ENCODE measurements at regions not wholly inside any gene's neighbourhood (a gene's known extent, or its start where the extent isn't known, plus 50 kb on each side); places are given as distances from the start of the nearest gene placed in this dataset.

GRCh38 chr4:148795156-148795864 is 353.1 kb upstream of the NR3C2 start:
- Histone ChIP-seq H3K79me2 (ENCODE audit: control insufficient read depth, low read length) (no peaks in the 10 kb centered on the region), H4K20me1 (ENCODE audit: control insufficient read depth, insufficient read depth, low read depth, low read length) (no peaks in the 10 kb centered on the region), H3K9me2 (replicated peaks; ENCODE audit: control insufficient read depth, low read length) (no peaks in the 10 kb centered on the region), H3K9me3 (ENCODE audit: control insufficient read depth, insufficient read depth, low read length) (no peaks in the 10 kb centered on the region), H3K4me3 (ENCODE audit: low read length) (no peak overlapping the region), H3K4me1 (ENCODE audit: control insufficient read depth, low read length) (no peaks in the 10 kb centered on the region), H3K27ac (ENCODE audit: low read depth, low read length) (no peak overlapping the region), H3K4me2 (ENCODE audit: low read length) (no peak overlapping the region), H3K36me3 (ENCODE audit: control insufficient read depth, low read length) (no peaks in the 10 kb centered on the region), H3K27me3 (ENCODE audit: control insufficient read depth, low read length) (no peaks in the 10 kb centered on the region), H3F3A (ENCODE audit: control insufficient read depth, insufficient read depth) (no peaks in the 10 kb centered on the region)
- TF ChIP-seq CTCF (IDR thresholded peaks at IDR 0.05; ENCODE audit: low read depth, low read length, poor library complexity, severe bottlenecking): no peak
- no peak for TF ChIP-seq EZH2phosphoT487 (IDR thresholded peaks at IDR 0.05; ENCODE audit: borderline replicate concordance, low read length)

DNA sequence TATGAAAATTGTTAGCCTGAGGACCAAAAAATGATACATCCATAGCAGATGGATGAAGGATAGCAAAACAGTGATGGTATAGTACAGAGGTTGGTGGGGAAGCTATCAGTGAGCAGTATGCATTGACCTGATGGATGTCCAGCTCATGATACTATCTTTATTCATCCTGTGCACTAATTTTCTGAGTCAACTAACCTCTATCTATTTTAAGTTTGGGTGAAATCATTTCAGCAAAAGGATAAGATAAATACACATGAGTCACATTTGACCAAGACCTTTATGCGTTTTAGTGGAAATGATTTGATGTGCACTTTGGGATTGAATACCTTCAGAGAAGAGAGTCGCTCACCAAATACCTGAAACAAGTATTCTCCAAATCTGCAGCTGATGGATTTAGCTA is 351.0 kb upstream of the NR3C2 start:
- no peaks in the 10 kb centered on the region for H3K36me3 ChIP-seq (ENCODE audit: control insufficient read depth, low read length)
- no peaks in the 10 kb centered on the region for H4K20me1 ChIP-seq (ENCODE audit: control insufficient read depth, insufficient read depth, low read depth, low read length)
- H3K9me2 ChIP-seq (replicated peaks; ENCODE audit: control insufficient read depth, low read length): no peaks in the 10 kb centered on the region

DNA sequence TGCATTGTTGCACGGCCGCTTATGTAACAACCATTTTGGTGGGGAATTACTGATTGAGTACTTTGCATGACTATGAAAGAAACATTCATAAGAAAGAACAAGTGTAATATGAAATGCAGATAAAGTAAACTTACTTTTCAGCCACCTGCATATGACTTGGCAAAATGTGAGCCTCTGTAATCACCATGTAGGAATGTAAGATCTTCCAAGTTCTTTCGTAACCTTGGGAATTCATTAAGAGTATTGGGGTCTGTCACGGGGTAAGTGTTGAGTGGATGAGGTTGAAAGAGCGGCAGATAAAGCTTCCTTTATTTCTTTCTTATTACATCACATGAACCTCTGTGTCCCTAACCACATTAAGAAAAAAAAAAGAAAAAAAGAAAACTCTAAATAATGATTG is 348.5 kb upstream of the NR3C2 start:
- no peaks in the 10 kb centered on the region for H3K36me3 ChIP-seq (ENCODE audit: control insufficient read depth, low read length)
- no peaks in the 10 kb centered on the region for H3K4me1 ChIP-seq (ENCODE audit: control insufficient read depth, low read length)
- H3K79me2 ChIP-seq (ENCODE audit: control insufficient read depth, low read length): no peaks in the 10 kb centered on the region
- no peaks in the 10 kb centered on the region for H3F3A ChIP-seq (ENCODE audit: control insufficient read depth, insufficient read depth)
- no peaks in the 10 kb centered on the region for H3K9me3 ChIP-seq (ENCODE audit: control insufficient read depth, insufficient read depth, low read length)
- H4K20me1 ChIP-seq (ENCODE audit: control insufficient read depth, insufficient read depth, low read depth, low read length): no peaks in the 10 kb centered on the region
- no peaks in the 10 kb centered on the region for H3K27me3 ChIP-seq (ENCODE audit: control insufficient read depth, low read length)
- H3K9me2 ChIP-seq (replicated peaks; ENCODE audit: control insufficient read depth, low read length): no peaks in the 10 kb centered on the region
- H3K27ac ChIP-seq (ENCODE audit: low read depth, low read length): no peak overlapping the region
- no peak for TF ChIP-seq CTCF (IDR thresholded peaks at IDR 0.05; ENCODE audit: low read depth, low read length, poor library complexity, severe bottlenecking)
- no peak for TF ChIP-seq EZH2phosphoT487 (IDR thresholded peaks at IDR 0.05; ENCODE audit: borderline replicate concordance, low read length)
- no peak overlapping the region for H3K4me2 ChIP-seq (ENCODE audit: low read length)
- H3K4me3 ChIP-seq (ENCODE audit: low read length): no peak overlapping the region

More for the DNA sequence above, 351.0 kb upstream of the NR3C2 start:
- Histone ChIP-seq H3F3A (ENCODE audit: control insufficient read depth, insufficient read depth) (no peaks in the 10 kb centered on the region), H3K4me3 (ENCODE audit: low read length) (no peak overlapping the region), H3K4me1 (ENCODE audit: control insufficient read depth, low read length) (no peaks in the 10 kb centered on the region), H3K27ac (ENCODE audit: low read depth, low read length) (no peak overlapping the region), H3K9me3 (ENCODE audit: control insufficient read depth, insufficient read depth, low read length) (no peaks in the 10 kb centered on the region), H3K27me3 (ENCODE audit: control insufficient read depth, low read length) (no peaks in the 10 kb centered on the region), H3K79me2 (ENCODE audit: control insufficient read depth, low read length) (no peaks in the 10 kb centered on the region), H3K4me2 (ENCODE audit: low read length) (no peak overlapping the region)
- TF ChIP-seq EZH2phosphoT487 (IDR thresholded peaks at IDR 0.05; ENCODE audit: borderline replicate concordance, low read length) (no peak), CTCF (IDR thresholded peaks at IDR 0.05; ENCODE audit: low read depth, low read length, poor library complexity, severe bottlenecking) (no peak)
